Fibroblast of skin of back (primary cell): ENCODE measurements at regions not wholly inside any gene's neighbourhood (a gene's known extent, or its start where the extent isn't known, plus 50 kb on each side); places are given as distances from the start of the nearest gene placed in this dataset.

Source experiments
- DNase-seq: peaks from one replicate; pipeline ENCODE4 v3.0.0-alpha.2; 2013

DNA sequence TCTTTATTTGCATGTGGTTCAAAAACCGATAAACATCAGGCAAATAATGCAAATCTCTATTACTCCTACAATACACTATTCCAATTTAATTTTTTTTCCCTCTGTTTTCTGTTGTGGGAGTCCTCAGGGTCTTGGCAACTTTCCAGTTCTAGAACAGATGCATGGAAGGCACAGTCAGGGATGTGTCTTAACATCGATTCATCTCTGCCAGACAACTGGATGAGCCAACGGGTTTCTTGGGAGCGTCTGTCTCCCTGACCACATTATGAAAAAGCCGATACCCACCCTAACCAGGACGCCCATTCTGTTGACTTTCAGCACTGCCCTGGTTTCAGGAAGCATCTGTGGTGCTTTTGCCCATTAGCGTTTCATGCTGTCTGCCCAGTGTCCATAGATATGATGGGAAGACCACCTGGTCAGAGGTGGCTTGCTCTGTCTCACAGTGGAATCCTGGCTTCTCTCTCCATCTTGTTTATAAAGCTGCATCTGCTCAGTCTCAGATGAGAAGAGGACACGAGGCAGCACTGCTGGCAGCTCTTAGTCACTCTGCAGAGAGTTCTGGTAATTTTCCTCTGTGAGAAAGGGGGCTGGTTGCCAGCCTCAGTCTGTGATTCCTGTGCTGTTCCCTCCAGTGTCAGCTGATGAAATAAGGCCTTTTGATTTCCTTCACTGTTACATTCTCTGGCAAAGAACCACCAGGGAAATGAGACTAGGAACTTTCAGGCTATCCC, 57.9 kb upstream of the KCNE4 start:
- DNase-seq = peak; percentile 97

DNA sequence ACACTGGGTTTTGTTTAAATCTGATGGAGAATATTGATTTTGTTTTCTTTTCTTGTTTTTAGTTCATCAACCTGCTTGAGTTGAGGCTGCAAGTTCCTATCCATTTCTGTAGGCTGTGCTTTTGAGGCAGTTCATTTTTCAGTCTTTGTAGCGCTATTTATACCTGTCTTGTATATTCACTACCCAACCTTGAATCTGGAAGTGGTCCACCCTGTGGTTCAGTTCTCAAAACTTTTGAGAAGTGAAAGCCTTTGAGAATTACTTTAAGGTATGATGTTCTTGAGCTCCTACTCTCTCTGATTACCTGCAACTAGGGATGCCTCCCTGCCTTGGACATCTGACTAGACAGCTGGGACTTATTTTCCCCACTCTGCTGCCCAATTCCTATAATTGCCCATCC, 53.5 kb upstream of the KCNE4 start:
- no peak for DNase-seq

DNA sequence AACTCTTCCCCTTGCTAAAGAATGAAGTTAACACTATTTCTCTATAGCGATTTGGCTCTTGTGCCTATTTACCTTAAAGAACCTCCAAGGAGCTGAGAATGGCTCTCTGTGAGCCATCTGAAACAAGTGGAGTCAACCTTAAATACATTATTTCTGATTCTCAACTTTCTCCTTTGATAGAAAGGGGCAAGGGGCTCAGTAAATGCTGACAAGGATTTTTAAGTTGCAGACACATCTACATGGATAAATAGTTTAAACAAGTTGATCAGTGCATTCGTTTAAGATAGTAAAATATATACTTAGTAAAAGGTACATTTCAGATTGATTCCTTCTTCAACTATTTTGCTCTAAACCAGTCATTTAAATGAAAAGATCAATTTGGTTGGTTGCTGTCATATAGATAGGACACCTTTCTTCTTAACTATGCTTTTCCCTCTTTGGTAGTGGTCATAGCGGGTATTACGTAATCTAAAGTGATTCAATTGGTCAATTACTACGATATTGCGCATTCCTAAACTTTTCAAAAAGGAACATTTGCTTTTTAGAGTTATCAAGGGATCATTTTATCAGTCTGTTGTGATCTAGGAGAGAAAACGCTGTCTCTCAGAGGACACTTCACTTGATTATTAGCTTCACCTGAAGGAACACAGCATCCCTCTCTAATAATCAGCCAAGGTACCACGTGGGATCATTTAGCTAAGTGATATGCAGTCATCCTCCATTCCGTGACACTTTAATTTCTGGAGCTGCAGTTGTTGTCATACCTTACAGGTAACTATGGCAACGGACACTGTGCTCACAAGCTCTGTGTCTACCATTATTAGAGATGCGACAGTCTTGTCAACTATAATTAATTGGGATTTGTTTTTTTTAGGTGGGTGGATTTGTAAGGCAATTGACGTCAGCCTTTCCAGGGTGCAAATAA, 50.9 kb upstream of the KCNE4 start:
- no peak for DNase-seq

DNA sequence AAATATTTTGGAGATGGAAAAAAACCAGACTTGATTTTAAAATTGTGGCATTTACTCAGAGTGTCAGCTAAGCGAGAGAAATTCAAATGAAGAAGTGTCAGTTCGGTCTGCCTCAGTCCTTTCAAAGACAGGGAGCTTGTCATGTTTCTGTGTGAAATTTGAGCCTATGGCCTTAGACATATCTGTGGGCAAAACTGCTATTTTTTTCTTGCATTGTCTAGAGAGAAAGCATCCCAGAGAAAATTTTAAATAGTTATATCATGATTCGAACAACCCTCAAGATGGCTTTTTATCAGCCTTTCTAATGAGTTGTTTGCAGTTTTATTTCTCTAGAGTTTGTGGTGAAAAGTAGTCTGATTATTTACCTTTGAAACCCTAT, 50.2 kb upstream of the KCNE4 start:
- DNase-seq = peak; percentile 78
